Activated T-cell treated with anti-CD3 and anti-CD28 coated beads, Interleukin-2, amount 50 U/mL, for 72 hours (primary cell): ENCODE measurements at regions not wholly inside any gene's neighbourhood (a gene's known extent, or its start where the extent isn't known, plus 50 kb on each side); places are given as distances from the start of the nearest gene placed in this dataset.

ENCODE experiments used
- ATAC-seq, 2 donors: fragments of 150-1000 bp; cut with Tn5 transposase; replicated peaks in 1 of 2; 2 replicates each; pipeline ENCODE4 v1.10.0; 2021; ENCODE audit warnings: moderate library complexity in 2 of 2, mild to moderate bottlenecking in 1 of 2
- DNase-seq, 2 donors: peaks; one replicate each; pipeline ENCODE4 v3.0.0; 2021 to 2022; ENCODE audit warnings: mixed read lengths in 1 of 2
- H3K27ac Mint-ChIP-seq: one replicate; pipeline ENCODE4 v1.8.0; 2022; ENCODE audit warnings: mild to moderate bottlenecking, moderate library complexity, mixed read lengths
- H3K27me3 Mint-ChIP-seq: one replicate; pipeline ENCODE4 v1.8.0; 2022; ENCODE audit warnings: low read depth, mixed read lengths
- H3K36me3 Mint-ChIP-seq, 2 donors: one replicate each; pipeline ENCODE4 v1.8.0; 2022; ENCODE audit warnings: mixed read lengths in 2 of 2, mild to moderate bottlenecking in 1 of 2; ENCODE audit not compliant: insufficient read depth in 2 of 2
- H3K4me1 Mint-ChIP-seq: one replicate; pipeline ENCODE4 v1.8.0; 2022; ENCODE audit warnings: low read depth, mixed read lengths
- H3K4me3 Mint-ChIP-seq, 2 donors: one replicate each; pipeline ENCODE4 v1.8.0; 2022; ENCODE audit warnings: mild to moderate bottlenecking in 2 of 2, mixed read lengths in 2 of 2, moderate library complexity in 2 of 2
- H3K9me3 Mint-ChIP-seq, 2 donors: one replicate each; pipeline ENCODE4 v1.8.0; 2022; ENCODE audit warnings: mixed read lengths in 2 of 2

- H3K4me1 Mint-ChIP-seq, result no peaks in the 10 kb centered on the region
- no peak overlapping the region for H3K4me3 Mint-ChIP-seq
- peaks cover 2 to 3% of the 10 kb centered on the region in 2 donors for H3K9me3 Mint-ChIP-seq
- H3K27ac Mint-ChIP-seq, result no peak overlapping the region
- ATAC-seq, result no peak
- H3K36me3 Mint-ChIP-seq, result no peaks in the 10 kb centered on the region
- no peak for DNase-seq
- H3K27me3 Mint-ChIP-seq, result no peaks in the 10 kb centered on the region
Observed at GRCh38 chr1:87669674-87670073, 341.0 kb downstream of the LMO4 start.

GRCh38 chr1:87673309-87673708 lies 344.6 kb downstream of the LMO4 start:
- no peaks in the 10 kb centered on the region for H3K27me3 Mint-ChIP-seq
- no peaks in the 10 kb centered on the region for H3K4me1 Mint-ChIP-seq
- no peaks in the 10 kb centered on the region for H3K36me3 Mint-ChIP-seq
- ATAC-seq (no peak), DNase-seq (no peak)
- no peak overlapping the region for H3K4me3 Mint-ChIP-seq
- peaks cover 0 to 2% of the 10 kb centered on the region in 2 donors for H3K9me3 Mint-ChIP-seq
- no peak overlapping the region for H3K27ac Mint-ChIP-seq

GRCh38 chr1:87673748-87674147 lies 345.1 kb downstream of the LMO4 start:
- Mint-ChIP-seq H3K36me3 (no peaks in the 10 kb centered on the region), H3K4me3 (no peak overlapping the region), H3K9me3 (peaks cover 0 to 2% of the 10 kb centered on the region in 2 donors), H3K27me3 (no peaks in the 10 kb centered on the region), H3K27ac (no peak overlapping the region), H3K4me1 (no peaks in the 10 kb centered on the region)
- DNase-seq (no peak), ATAC-seq (no peak)

- H3K4me3 Mint-ChIP-seq, result no peak overlapping the region
- H3K27me3 Mint-ChIP-seq, result no peaks in the 10 kb centered on the region
- H3K4me1 Mint-ChIP-seq, result no peaks in the 10 kb centered on the region
- no peak overlapping the region for H3K27ac Mint-ChIP-seq
- H3K36me3 Mint-ChIP-seq, result no peaks in the 10 kb centered on the region
- H3K9me3 Mint-ChIP-seq, result no peaks in the 10 kb centered on the region
- DNase-seq, result no peak
- ATAC-seq, result no peak
Observed at GRCh38 chr1:87674791-87675190, 346.1 kb downstream of the LMO4 start.

GRCh38 chr1:87678266-87678665 lies 349.6 kb downstream of the LMO4 start:
- H3K4me1 Mint-ChIP-seq, result no peaks in the 10 kb centered on the region
- no peaks in the 10 kb centered on the region for H3K9me3 Mint-ChIP-seq
- H3K27me3 Mint-ChIP-seq, result no peaks in the 10 kb centered on the region
- H3K4me3 Mint-ChIP-seq, result no peak overlapping the region
- DNase-seq, result no peak
- no peaks in the 10 kb centered on the region for H3K36me3 Mint-ChIP-seq
- no peak for ATAC-seq
- no peak overlapping the region for H3K27ac Mint-ChIP-seq

GRCh38 chr1:87682565-87682964 lies 353.9 kb downstream of the LMO4 start:
- Mint-ChIP-seq H3K27ac (no peak overlapping the region), H3K9me3 (no peaks in the 10 kb centered on the region), H3K4me3 (no peak overlapping the region), H3K27me3 (no peaks in the 10 kb centered on the region), H3K36me3 (no peaks in the 10 kb centered on the region), H3K4me1 (no peaks in the 10 kb centered on the region)
- no peak for DNase-seq
- no peak for ATAC-seq

GRCh38 chr1:87683196-87683956 lies 354.7 kb downstream of the LMO4 start:
- Mint-ChIP-seq H3K4me3 (no peak overlapping the region), H3K36me3 (no peaks in the 10 kb centered on the region)

GRCh38 chr1:87684194-87684593 lies 355.5 kb downstream of the LMO4 start:
- Mint-ChIP-seq H3K4me3 (peak overlapping the region; percentile 44 to 68), H3K36me3 (no peaks in the 10 kb centered on the region), H3K9me3 (no peaks in the 10 kb centered on the region), H3K27ac (no peak overlapping the region), H3K27me3 (no peaks in the 10 kb centered on the region), H3K4me1 (no peaks in the 10 kb centered on the region)
- ATAC-seq, result no peak
- DNase-seq, result no peak

More at GRCh38 chr1:87683196-87683956, 354.7 kb downstream of the LMO4 start:
- no peaks in the 10 kb centered on the region for H3K27me3 Mint-ChIP-seq
- no peaks in the 10 kb centered on the region for H3K4me1 Mint-ChIP-seq
- no peak overlapping the region for H3K27ac Mint-ChIP-seq
- DNase-seq, result no peak
- no peaks in the 10 kb centered on the region for H3K9me3 Mint-ChIP-seq
- no peak for ATAC-seq

- Mint-ChIP-seq H3K4me3 (peak overlapping the region in 1 of 2 donors; percentile 68), H3K27me3 (no peaks in the 10 kb centered on the region), H3K36me3 (no peaks in the 10 kb centered on the region), H3K4me1 (no peaks in the 10 kb centered on the region), H3K27ac (no peak overlapping the region), H3K9me3 (no peaks in the 10 kb centered on the region)
- no peak for DNase-seq
- ATAC-seq, result no peak
Observed at GRCh38 chr1:87684713-87685205, 356.1 kb downstream of the LMO4 start.

GRCh38 chr1:87685311-87686135 lies 356.8 kb downstream of the LMO4 start:
- Mint-ChIP-seq H3K36me3 (no peaks in the 10 kb centered on the region), H3K9me3 (no peaks in the 10 kb centered on the region), H3K27me3 (no peaks in the 10 kb centered on the region), H3K4me1 (no peaks in the 10 kb centered on the region), H3K4me3 (no peak overlapping the region), H3K27ac (no peak overlapping the region)
- ATAC-seq, result no peak
- no peak for DNase-seq

- no peak overlapping the region for H3K4me3 Mint-ChIP-seq
- no peaks in the 10 kb centered on the region for H3K36me3 Mint-ChIP-seq
- DNase-seq (no peak), ATAC-seq (no peak)
- H3K27me3 Mint-ChIP-seq, result no peaks in the 10 kb centered on the region
- no peaks in the 10 kb centered on the region for H3K9me3 Mint-ChIP-seq
- no peaks in the 10 kb centered on the region for H3K4me1 Mint-ChIP-seq
- no peak overlapping the region for H3K27ac Mint-ChIP-seq
Observed at GRCh38 chr1:87686136-87686495, 357.4 kb downstream of the LMO4 start.

GRCh38 chr1:87686671-87687070 lies 358.0 kb downstream of the LMO4 start:
- H3K4me1 Mint-ChIP-seq, result no peaks in the 10 kb centered on the region
- ATAC-seq, result no peak

GRCh38 chr1:87688136-87688535 lies 359.5 kb downstream of the LMO4 start:
- no peaks in the 10 kb centered on the region for H3K27me3 Mint-ChIP-seq
- no peak overlapping the region for H3K4me3 Mint-ChIP-seq
- H3K36me3 Mint-ChIP-seq, result no peaks in the 10 kb centered on the region
- ATAC-seq (no peak), DNase-seq (no peak)
- no peak overlapping the region for H3K27ac Mint-ChIP-seq
- H3K9me3 Mint-ChIP-seq, result no peaks in the 10 kb centered on the region
- H3K4me1 Mint-ChIP-seq, result no peaks in the 10 kb centered on the region

More at GRCh38 chr1:87686671-87687070, 358.0 kb downstream of the LMO4 start:
- Mint-ChIP-seq H3K9me3 (no peaks in the 10 kb centered on the region), H3K4me3 (no peak overlapping the region), H3K36me3 (no peaks in the 10 kb centered on the region), H3K27me3 (no peaks in the 10 kb centered on the region), H3K27ac (no peak overlapping the region)
- no peak for DNase-seq
